Stimulated activated CD4-positive, alpha-beta T cell treated with anti-CD3 and anti-CD28 coated beads, TNF-alpha, amount 100 ng/mL, for 48 hours (primary cell): ENCODE measurements at regions not wholly inside any gene's neighbourhood (a gene's known extent, or its start where the extent isn't known, plus 50 kb on each side); places are given as distances from the start of the nearest gene placed in this dataset.
"Not testable (repeated sequence)": the region's sequence is repeated elsewhere in the genome, so short reads cannot be mapped to it uniquely, and the experiment has no call there.

Source experiments
- DNase-seq, 3 donors: peaks; one replicate each; pipeline ENCODE4 v3.0.0-alpha.2; 2020; ENCODE audit warnings: low read depth in 3 of 3

DNA sequence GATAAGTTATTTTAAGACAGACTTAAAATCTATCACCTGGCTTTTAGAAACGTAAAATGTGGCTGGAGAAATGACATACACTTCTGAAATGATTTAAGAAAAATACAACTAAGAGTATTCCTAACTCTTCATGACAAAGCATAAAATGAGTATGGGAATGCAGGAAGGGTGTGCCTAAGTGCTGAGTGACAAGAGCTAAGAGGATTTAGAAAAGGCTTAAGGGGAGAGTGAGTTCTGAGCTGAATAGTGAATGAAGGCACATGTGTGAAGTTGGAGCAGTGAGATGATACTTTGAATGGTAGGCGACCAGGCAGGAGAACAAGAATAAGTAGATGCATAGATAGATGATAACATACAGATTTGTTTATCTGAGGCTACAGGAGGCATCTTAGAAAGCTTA is 458.3 kb upstream of the TENM3 start:
- DNase-seq: no peak

DNA sequence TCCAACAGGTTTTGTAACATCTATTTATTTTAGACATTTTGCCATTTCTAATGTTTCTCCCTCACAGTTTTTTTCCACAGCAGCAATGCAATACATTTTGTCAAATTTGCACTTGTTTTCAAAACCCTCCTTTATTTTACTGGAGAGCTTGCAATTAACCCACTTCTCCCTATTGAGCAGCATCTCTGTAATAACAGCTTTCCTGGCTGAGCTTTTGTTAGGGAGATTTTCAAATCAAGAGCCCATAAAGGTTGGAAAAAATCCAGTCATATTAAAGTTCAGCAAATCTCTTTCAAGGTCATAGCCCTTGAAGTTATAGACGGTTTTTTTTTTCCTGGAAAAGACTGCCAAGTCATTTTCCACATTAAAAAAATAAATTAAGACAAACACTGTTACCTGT is 450.6 kb upstream of the TENM3 start:
- no peak for DNase-seq

DNA sequence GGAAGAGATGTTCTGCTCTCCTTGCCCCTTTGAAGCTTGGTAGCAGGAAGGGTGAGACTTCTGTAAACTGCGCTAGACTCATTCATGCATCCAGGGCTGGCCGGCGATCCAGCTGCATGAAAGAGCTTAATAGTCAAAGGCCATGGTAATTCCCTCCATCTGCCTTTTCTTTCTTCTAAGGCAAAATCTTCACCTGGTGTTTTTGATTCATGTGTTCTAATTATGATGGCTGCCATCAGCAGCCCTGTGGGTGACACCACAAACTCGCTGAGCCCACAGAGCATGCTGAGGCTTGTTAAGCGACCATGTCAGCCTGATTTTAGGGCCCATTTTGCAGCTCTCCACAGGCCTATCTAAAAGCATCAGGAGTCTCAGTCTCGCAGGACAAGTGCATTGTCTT is 450.1 kb upstream of the TENM3 start:
- no peak for DNase-seq

DNA sequence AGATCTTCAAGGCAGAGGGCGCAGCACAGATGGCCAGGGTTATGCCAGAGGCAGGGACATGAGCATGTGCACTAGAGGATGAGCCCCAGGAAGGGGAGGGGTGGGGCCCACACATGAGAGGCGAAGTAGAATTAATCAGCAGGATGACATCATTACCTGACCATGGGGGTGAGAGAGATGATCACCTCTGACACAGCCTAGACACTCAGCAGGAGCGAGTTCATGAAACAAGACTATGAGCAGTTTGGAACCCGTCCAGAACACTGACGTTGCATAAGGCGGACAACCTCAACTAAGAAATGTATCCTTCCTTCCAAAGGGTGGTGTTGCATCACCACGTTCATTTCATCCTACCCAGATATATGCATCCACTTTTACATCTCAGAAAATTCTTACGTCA is 446.7 kb upstream of the TENM3 start:
- DNase-seq: no peak

DNA sequence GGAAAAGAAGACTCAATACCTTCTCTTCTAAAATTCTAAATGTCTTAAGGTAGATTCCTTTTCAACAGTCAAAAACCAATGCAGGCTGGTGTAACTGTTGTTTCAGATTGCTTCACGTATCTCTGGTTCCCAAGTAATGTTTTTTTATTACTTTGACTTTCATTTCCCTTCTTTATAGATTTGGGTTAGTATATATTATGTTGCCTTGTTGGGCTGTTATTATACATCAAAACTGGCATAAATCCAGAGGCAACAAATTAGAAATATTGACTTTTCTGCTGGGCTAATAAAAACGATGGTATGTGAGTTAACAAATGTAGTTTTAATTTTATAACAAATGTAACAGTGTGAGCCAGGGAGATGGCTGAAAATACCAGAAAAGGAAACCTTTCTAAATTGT is 444.7 kb upstream of the TENM3 start:
- no peak for DNase-seq

DNA sequence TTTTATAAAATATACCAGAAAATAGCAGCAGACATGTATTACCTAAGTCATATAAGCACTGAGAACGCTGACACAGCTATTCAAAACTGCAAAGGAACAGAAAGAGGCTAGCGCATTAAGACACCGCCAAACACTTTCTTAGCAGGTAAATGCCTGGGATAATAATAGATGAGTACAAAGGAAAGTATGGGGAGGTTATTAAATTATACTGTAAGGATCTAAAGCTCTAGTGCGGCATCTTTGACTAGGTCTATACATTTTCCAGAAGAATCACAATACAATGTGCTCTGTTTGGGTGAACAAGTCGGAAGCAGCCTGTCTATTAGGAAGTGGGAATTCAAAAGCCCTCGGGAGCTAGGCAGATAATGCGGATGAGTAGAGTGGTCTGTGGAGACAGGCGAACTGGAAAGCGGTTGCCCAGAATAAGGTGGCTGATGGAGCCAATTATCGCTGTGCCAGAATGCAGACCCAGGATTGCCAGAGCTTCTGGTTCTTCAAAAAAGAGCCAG is 443.6 kb upstream of the TENM3 start:
- DNase-seq: no peak

DNA sequence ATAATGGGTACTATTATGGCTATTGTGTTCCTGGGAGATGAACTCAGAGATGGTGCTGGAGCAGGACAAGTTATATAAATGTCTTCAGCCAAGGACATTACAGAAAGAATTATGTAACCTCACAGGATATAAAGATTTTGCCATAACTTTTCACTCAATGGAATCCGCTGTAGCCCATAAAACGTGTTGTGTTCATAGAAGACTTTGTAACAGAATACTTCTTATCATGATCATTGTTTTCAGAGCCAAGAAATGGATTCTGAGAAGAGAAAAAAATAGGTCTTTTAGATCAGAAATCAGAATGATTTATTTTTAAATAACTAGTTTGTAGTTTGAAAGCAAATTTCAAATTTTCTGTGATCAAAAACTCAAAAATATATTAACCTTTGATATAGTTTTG is 441.0 kb upstream of the TENM3 start:
- DNase-seq: no peak

DNA sequence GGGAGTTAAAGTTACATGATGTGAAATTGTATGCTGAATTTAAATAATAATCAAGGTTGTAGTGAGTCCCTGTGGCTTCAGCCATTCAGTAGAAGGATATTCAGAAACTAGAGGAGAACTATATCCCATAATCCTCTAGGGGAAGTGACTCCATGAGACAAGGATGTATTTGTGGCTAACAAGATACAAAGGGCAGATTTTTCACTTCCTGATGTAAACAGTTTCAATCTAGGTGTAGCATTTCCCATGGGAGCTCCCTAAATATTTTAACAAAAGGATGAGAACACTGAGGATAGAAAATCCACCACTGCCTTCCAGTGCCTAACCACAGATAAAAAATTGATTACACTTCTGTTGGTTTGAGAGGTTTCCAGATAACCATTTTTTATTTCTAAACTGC is 435.4 kb upstream of the TENM3 start:
- no peak for DNase-seq

DNA sequence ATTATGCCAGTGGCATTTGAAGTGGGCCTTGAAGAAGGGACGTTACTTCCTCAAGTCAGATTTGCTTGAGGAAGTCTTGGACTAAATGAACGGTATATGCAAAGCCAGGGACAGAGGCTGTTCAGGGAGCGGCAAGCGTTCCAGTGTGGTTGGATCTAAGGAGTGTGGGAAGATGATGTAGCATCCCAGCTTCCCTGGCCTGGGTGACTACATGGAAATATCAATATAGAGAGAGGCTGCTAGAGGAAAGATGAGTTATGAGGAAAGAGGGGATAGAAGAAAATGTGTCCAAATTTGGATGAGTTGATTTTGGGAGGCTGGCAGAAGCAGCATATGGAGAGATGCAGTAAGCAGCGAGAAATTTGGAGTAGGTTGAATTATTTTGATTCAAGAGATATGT is 432.5 kb upstream of the TENM3 start:
- no peak for DNase-seq

DNA sequence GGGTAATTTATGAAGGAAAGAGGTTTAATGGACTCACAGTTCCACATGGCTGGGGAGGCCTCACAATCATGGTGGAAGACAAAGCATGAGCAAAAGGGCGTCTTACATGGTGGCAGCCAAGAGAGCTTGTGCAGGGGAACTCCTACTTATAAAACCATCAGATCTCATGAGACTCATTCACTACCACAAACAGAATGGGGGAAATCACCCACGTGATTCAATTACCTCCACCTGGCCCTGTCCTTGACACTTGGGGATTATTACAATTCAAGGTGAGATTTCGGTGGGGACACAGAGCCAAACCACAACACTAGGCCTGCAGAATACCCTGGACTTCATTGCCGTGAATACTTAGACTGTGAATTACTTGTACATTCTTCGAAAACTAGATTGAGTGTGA is 431.7 kb upstream of the TENM3 start:
- not testable (repeated sequence) for DNase-seq

DNA sequence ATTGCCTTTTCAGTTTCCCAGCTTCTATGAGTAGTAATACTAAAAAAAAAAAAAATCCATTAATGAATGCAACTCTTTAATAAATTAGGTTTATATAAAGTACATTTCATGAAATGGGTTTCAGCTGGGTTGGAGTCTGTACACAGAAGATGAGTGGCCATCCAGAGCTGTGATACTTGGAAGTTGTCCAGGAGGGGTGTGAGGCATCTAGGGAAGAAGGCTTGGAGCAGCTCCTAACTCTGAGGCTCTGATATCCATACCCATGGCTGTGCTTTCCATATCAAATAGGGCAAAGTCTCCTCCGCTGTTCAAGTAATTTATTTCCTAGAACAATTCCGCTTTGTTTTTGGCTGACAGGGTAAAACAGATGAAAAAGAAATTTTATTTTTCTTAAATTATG is 423.3 kb upstream of the TENM3 start:
- no peak for DNase-seq

DNA sequence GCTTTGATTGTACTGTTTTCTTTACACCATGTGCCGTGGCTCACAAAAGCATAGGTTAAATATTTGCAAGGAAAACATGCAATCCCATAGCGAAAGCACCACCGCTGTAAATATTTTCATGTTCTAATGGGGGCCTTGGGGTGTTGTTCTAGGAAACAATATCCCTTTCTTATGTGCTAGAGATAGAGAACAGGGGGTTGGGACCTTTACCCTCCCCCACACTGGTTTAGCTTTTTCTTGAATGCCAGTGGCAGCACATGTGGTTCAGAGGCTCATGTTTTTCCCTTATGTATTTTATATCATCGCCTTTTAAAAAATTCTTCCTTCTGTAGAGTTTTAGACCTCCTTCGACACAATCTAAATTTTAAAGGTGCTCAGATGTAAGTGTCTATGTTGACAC is 422.6 kb upstream of the TENM3 start:
- DNase-seq: no peak

DNA sequence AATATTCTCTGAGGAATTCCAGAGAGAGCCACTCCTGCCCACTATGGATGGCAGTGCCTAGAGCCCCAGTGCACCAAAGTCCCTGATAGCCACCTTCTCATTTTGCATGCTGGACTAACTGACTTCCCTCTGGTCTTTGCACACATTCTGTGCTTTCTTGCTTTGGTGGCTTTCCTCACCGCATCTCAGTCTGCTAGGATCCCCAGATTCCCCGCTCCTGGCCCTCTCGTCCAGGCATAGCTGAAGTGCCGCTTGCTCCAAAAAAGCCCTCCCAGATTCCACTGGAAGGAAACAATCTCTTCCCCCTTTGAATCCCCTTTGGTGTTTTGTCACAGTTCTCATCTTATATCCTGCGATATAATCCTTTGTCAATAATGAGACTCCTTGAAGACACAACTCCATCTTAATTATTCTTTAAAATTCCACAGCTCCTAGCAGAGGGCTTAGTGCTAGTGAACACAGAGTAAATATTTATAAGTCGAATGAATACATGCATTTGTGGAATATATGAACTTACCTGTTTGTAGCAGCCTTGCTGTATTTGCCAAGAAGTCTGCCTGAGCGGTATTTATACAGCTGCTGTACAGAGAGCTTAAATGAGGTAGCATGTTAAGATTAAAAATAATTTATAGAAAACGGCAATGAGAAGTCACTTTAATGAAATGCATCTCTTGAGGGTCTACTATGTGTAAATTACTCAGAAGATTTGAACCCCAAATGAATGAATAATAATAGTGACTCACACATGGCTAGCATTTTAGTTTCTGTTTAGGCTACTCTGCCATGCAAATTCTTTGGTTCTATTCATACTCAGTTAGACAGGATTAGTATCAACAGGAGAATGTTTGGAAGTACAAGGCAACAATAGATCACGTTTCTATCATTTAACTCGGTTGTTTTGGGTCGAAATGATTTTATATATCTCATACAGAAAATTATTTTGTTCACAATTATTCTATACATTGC is 421.9 kb upstream of the TENM3 start:
- DNase-seq: no peak

DNA sequence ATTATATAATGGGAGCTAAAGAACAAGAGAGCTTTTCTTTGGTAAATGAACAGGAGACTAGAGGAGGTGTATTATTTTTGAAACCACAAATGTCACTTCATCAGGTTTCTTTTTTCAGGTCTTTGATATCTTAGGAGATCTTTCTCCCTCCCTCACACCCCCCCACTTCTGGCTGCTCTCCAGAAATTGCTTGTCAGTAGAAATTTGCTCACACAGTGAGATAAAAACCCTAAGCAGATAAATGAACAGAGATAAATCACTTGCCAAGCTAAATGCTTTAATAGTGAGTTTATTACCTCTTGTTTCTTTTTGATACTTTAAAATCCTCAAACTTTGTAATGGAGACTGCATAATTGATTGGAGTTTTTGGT is 421.2 kb upstream of the TENM3 start:
- DNase-seq: no peak

DNA sequence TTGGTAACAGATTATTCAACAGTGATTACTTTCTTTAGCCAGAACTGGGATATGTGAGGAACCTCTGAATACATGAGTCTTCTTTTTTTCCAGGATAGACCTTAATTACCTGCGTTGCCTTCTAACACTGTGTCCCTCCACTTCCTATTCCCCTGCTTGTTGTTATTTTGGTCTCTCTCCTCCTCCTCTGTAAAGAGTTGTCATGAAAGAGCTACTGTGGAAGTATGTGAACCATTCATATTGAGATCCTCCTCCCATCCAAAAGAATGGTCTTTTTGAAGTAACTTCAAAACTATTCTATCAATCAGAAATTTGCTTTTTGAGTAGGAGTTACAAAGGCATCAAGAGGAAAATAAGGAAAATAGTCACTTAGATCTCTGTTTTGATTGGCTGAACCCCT is 420.0 kb upstream of the TENM3 start:
- no peak for DNase-seq

DNA sequence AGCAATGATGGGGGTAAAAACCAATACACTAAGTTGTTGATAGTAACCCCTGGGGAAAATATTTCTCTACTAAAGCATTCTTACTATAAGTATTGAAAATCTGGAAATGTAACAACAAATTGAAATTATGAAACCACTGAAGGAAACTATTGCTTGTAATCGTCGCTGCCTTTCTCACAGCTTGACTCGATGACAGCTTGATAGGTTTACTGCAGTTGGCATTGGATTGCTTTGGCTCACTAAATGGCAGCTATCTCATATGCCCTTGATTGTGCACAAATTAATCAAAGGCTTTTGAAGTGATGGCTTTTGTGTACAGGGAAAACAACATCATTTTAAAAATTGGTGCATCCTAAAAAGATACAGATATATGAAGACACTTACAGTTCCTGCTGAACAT is 419.6 kb upstream of the TENM3 start:
- DNase-seq: no peak

DNA sequence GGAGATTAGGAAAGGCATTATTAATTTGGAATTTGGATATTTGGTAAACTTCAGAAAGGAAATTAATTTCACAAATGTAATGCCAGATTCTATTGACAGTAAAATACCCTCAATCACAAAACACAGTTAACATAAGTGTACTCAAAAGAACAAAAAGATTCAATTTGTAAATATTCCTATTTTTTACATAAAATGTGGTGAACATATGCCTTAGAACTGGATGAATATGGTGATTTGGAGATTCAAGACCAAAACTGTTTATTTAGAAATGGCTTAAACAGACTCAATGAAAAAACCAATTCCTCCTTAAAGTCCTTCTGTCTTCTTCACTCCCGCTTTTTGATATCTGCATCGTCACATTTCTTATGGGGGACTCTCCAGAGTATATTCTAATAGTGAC is 417.6 kb upstream of the TENM3 start:
- DNase-seq: no peak

DNA sequence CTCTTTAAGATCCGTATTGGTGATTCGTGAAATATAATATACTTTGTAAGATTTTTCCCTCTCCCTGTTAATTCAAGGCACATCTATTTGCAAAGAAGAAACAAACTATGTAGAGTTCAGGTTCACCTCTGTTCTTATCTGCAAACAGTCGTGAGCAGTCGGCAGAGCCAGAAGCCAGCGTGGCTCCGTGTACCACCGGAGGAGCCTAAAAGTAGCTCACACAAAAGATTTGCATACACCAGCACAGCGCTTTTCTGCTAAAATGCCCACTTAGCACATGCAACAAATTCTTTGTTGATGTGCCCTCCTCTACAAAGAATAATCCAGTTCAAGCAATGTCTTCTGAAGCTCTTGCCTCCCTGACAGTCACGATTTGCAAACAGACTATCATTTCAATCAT is 416.0 kb upstream of the TENM3 start:
- no peak for DNase-seq

DNA sequence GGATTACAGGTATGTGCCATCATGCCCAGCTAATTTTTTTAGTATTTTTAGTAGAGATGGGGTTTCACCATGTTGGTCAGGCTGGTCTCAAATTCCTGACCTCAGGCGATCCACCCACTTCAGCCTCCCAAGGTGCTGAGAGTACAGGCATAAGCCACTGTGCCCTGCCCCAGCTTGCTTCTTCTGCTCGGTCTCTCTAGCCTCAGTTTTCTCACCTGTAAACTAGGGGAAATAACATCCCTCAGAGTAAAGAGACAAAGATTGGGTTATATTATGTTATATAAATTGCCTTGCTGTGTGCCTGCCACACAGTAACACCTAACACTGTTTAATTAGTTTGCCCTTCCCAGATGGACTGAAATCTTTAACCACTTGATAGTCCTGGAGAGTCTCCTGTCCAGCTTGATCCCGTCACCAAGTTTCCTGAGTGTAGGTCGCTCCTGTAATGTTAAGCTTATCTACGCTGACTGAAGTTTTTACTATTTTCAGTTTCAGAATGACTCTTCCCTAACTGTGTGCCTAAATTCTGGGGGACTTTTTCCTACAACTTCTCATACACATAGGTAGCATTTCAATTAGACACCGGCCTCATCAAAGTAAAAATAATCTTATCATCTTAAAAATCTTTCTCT is 412.7 kb upstream of the TENM3 start:
- DNase-seq: no peak

DNA sequence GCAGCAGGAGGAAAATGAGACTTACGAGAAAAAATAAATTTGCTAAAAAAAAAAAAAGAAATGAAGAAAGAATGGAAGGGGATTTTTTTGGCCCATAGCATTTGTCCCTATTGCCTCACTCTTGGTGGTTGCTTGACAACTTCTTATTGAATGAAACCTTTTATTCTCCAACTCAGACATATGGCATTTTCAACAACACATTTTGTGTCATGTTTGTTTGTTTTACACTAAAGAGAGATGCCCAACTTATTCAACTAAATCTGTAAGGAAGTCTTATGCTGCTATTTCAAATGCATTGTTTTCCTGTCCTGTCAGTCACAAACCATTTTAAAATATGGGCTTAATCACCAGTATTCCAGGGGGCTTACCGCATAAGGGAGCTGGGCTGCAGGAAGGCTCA is 409.1 kb upstream of the TENM3 start:
- DNase-seq: no peak

DNA sequence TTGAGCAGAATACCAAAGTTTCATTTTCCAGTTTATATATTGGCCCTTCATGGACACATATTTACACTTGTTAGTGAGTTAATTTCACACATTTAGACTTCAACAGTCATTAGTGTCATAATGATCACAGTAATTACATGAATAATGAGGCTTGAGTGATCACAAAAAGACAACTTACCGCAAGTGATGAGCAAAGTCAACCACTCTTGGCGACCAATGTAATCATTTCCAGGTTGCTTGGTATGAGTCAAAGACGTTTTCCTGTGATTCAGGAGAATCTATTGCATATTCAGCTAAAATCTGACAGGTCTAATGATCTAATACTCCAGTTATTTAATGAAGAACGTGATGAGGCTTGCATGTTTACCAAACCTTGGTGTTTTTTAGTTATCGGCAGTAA is 407.9 kb upstream of the TENM3 start:
- DNase-seq: no peak

DNA sequence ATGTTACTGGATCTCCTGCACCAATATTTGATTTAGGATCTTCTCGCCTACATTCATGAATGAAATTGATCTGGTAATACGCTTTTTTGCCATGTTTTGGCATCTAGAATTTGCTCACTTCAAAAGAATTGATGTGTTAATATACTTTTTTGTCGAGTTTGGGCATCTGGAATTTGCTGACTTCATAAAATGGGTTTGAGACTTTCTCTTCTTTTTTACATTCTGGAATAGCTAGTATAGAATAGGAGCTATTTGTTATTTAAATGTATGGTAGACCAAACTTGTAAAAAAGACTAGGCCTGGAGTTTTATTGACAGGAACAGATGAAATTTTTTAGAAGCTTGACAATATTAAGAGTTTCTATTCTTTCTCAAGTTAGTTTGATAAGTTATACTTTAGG is 404.9 kb upstream of the TENM3 start:
- no peak for DNase-seq

DNA sequence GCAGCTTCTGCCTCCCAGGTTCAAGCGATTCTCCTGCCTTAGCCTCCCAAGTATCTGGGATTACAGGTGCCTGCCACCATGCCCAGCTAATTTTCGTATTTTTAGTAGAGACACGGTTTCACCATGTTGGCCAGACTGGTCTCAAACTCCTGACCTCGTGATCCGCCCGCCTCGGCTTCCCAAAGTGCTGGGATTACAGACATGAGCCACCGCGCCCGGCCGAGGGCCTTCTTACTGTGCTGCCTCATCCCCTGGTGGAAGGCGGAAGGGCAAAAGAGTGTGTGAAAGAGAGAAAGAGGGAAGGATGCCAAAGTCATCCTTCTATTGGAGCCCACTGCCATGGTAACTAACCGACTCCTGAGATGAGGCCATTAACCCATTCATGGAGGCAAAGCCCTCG is 399.4 kb upstream of the TENM3 start:
- DNase-seq: not testable (repeated sequence)
